SK-N-DZ (cell line): ENCODE measurements at regions not wholly inside any gene's neighbourhood (a gene's known extent, or its start where the extent isn't known, plus 50 kb on each side); places are given as distances from the start of the nearest gene placed in this dataset.

Experiments used
- small RNA-seq, 2 experiments: library from RNA; depleted of rRNA; stranded (forward); fragments of <200 nt; gene quantifications; one replicate each; pipeline ENCODE3, GENCODE V24; 2014

Small RNA genes in the stretch of these regions (small RNA-seq; reads per million reads assigned to genes)
- gene AL445647.2 (0 reads per million in 2 experiments), gene BRK1P2 (0 reads per million in 2 experiments), gene RF00212 (0 reads per million in 2 experiments), gene RNA5SP34 (0 reads per million in 2 experiments), gene RNU6-75P (0 reads per million in 2 experiments)
